ENCODE measurements at regions not wholly inside any gene's neighbourhood (a gene's known extent, or its start where the extent isn't known, plus 50 kb on each side); places are given as distances from the start of the nearest gene placed in this dataset.

DNA sequence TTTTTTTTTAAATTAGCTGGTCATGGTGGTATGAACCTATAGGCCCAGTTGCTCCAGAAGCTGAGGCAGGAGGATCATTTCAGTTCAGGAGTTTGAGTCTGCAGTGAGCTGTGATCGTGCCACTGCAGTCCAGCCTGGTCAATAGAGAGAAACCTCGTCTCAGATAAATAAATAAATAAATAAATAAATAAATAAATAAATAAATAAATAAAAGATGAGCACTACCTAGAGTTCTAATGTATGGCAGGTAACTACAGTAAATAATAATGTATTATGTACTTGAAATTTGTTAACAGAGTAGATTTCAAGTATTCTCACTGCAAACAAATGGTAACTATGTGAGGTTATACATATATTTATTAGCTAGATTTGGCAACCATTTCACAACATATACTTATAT, 697.9 kb upstream of the ID2 start:
- no peak overlapping the region for H3K4me3 ChIP-seq
- no peak for DNase-seq
- WGBS, 4 donors = 89 to 98% (median 95%) methylated on average over 2 of the region's 2 CpGs
- no peaks in the 10 kb centered on the region for H3K36me3 ChIP-seq
- H3K4me1 ChIP-seq = no peaks in the 10 kb centered on the region
- intact Hi-C loops (cut with DNase I) = no loop called here
- H3K27ac ChIP-seq = peak overlapping the region in 1 of 12 donors; percentile 13
- ATAC-seq = no peak
- no peak for TF ChIP-seq POLR2A (IDR thresholded peaks at IDR 0.05)
- TF ChIP-seq, protein P1, sequence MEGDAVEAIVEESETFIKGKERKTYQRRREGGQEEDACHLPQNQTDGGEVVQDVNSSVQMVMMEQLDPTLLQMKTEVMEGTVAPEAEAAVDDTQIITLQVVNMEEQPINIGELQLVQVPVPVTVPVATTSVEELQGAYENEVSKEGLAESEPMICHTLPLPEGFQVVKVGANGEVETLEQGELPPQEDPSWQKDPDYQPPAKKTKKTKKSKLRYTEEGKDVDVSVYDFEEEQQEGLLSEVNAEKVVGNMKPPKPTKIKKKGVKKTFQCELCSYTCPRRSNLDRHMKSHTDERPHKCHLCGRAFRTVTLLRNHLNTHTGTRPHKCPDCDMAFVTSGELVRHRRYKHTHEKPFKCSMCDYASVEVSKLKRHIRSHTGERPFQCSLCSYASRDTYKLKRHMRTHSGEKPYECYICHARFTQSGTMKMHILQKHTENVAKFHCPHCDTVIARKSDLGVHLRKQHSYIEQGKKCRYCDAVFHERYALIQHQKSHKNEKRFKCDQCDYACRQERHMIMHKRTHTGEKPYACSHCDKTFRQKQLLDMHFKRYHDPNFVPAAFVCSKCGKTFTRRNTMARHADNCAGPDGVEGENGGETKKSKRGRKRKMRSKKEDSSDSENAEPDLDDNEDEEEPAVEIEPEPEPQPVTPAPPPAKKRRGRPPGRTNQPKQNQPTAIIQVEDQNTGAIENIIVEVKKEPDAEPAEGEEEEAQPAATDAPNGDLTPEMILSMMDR (IDR thresholded peaks at IDR 0.05) = no peak
- peaks cover 0 to 11% (median 5%) of the 10 kb centered on the region in 12 donors for H3K9me3 ChIP-seq
- H3K27me3 ChIP-seq = no peaks in the 10 kb centered on the region

DNA sequence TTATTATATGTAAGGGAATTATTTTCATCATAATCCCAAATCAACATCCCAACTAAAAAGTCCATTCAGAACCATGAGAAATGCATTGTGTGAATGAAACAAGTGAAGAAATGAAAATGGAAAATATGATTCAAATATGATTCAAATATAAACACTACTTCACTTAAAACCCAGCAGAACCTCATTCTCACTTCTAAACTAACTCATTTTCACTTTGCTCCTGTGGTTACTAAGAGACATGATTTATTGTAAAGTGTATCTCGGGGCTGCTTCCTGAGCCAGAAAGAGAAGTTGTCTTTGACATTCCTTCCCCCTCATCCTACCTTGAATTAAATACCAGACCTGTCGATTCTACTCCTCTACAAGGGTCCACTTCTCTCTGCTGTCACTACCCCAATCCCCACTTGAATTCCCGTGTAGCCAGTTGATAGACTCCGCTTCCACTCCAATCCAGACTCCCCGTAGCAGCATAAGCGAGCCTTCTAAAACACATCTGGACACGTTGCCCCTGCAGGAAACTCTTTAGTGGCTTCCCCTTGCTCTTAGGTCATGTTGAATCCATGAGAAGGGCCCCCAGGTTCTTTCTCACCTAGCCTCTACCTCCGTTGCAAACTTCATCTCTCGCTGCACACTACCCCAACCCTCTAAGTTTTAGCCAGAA, 697.0 kb upstream of the ID2 start:
- Histone ChIP-seq H3K9me3 (peaks cover 0 to 11% (median 5%) of the 10 kb centered on the region in 12 donors), H3K27ac (no peak overlapping the region), H3K4me3 (no peak overlapping the region), H3K27me3 (no peaks in the 10 kb centered on the region), H3K4me1 (no peaks in the 10 kb centered on the region), H3K36me3 (no peaks in the 10 kb centered on the region)
- TF ChIP-seq POLR2A (IDR thresholded peaks at IDR 0.05) = no peak
- TF ChIP-seq, protein P1 (IDR thresholded peaks at IDR 0.05) = no peak
- ATAC-seq (no peak), DNase-seq (no peak)
- 69 to 87% (median 83%) methylated on average over 9 of the region's 9 CpGs for WGBS, 4 donors
- intact Hi-C loops (cut with DNase I) = no loop called here

DNA sequence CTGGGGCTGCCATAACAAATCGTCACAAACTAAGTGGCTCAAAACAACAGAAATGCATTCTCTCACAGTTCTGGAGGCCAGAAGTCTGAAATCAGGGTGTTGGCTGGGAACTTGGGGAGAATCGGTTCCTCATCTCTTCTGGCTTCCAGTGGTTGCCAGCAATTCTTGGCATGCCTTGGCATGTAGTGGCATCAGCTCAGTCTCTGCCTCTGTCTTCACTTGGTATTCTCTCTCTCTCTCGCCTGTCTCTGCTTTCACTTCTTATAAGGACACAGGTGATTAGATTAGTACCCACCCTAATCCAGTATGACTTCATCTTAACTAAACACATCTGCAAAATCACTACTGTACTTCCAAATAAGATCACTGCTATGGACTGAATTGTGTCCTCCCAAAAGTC, 695.4 kb upstream of the ID2 start:
- WGBS, 4 donors = 87 to 95% (median 91%) methylated on average over 3 of the region's 3 CpGs
- no peak overlapping the region for H3K4me3 ChIP-seq
- no peaks in the 10 kb centered on the region for H3K27me3 ChIP-seq
- no peaks in the 10 kb centered on the region for H3K36me3 ChIP-seq
- ATAC-seq (no peak), DNase-seq (no peak)
- H3K4me1 ChIP-seq = no peaks in the 10 kb centered on the region
- intact Hi-C loops (cut with DNase I) = no loop called here
- TF ChIP-seq, protein P1 (IDR thresholded peaks at IDR 0.05) = no peak
- no peak for TF ChIP-seq POLR2A (IDR thresholded peaks at IDR 0.05)
- no peak overlapping the region for H3K27ac ChIP-seq
- H3K9me3 ChIP-seq = peaks cover 0 to 11% (median 5%) of the 10 kb centered on the region in 12 donors

DNA sequence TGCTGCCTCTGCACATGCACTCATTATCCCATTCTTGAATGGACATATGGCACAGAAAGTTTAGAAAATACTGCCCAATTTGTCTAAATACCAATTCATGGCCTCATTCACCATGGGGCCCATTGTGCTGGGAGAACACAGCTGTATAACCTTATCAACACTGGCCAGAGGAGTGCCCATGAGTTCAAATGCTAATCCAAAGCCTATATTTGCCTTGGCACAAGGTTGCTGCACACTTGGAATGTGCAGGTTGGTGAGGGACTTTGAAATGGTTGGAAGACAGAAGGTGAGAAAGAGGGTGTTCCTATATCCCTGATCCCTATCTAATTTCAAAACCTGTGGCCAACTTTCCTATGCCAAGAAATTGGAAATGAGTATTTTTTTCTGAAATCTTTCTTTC, 693.9 kb upstream of the ID2 start:
- H3K36me3 ChIP-seq = no peaks in the 10 kb centered on the region
- ATAC-seq (no peak), DNase-seq (no peak)
- intact Hi-C loops (cut with DNase I) = no loop called here
- no peak for TF ChIP-seq POLR2A (IDR thresholded peaks at IDR 0.05)
- TF ChIP-seq, protein P1 (IDR thresholded peaks at IDR 0.05) = no peak
- H3K27ac ChIP-seq = no peak overlapping the region
- H3K27me3 ChIP-seq = no peaks in the 10 kb centered on the region
- no peak overlapping the region for H3K4me3 ChIP-seq
- H3K4me1 ChIP-seq = no peaks in the 10 kb centered on the region
- no peaks in the 10 kb centered on the region for H3K9me3 ChIP-seq

All from heart left ventricle (tissue), 16 donors.